ENCODE measurements at regions not wholly inside any gene's neighbourhood (a gene's known extent, or its start where the extent isn't known, plus 50 kb on each side); places are given as distances from the start of the nearest gene placed in this dataset.
"Not testable (repeated sequence)": the region's sequence is repeated elsewhere in the genome, so short reads cannot be mapped to it uniquely, and the experiment has no call there.

DNA sequence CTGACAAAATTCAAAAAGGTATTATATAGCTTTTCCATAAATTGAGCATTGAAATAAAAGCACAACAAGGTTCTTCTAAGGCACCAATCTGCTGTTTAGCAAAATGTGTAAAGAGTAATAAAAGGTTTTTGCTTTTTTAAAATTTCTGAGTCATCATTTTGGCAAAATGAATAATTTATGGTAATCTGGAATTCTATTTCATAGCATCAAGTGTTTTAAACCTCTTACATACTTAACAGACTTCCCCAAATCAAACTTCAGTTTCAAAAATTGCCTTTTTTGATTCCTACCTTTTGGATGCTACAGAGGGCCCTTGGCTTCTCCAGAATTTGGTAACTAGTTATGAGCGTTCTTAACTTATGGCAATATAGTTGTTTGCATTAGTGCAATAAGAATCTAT lies 154.0 kb upstream of the ELAC2 start:
- Histone ChIP-seq H3K4me3 (no peak overlapping the region), H3K9ac (no peak overlapping the region), H3K4me1 (no peaks in the 10 kb centered on the region), H3K27me3 (no peaks in the 10 kb centered on the region), H3K36me3 (no peaks in the 10 kb centered on the region), H3K9me3 (peaks cover 10% of the 10 kb centered on the region), H3K27ac (no peak overlapping the region), H4K20me1 (no peaks in the 10 kb centered on the region), H3K4me2 (no peak overlapping the region)
- no peak for TF ChIP-seq Cebpa-rat (IDR thresholded peaks at IDR 0.05)

DNA sequence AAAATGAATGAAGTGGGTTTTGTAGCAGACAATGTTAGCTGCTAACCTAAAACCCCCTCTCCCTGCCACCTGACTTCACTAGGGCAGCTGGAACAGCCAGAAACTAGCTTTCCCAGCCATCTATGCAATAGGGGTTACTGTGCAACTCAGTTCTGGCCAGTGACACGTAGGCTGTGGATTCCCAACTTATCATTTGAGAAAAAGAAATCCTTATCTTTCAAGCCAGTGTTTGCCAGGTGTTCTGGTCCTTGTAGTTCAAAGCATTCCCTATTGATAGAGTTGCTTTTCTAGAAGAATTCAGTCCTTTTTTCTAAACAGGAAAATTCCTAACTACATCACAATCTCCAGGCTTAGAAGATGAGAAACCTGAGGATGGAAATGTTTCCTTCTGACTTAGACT lies 144.5 kb upstream of the ELAC2 start:
- Histone ChIP-seq H3K27me3 (no peaks in the 10 kb centered on the region), H3K4me2 (no peak overlapping the region), H4K20me1 (no peaks in the 10 kb centered on the region), H3K36me3 (no peaks in the 10 kb centered on the region), H3K4me1 (no peaks in the 10 kb centered on the region), H3K4me3 (no peak overlapping the region), H3K9ac (no peak overlapping the region), H3K9me3 (no peaks in the 10 kb centered on the region), H3K27ac (no peak overlapping the region)
- no peak for TF ChIP-seq Cebpa-rat (IDR thresholded peaks at IDR 0.05)

DNA sequence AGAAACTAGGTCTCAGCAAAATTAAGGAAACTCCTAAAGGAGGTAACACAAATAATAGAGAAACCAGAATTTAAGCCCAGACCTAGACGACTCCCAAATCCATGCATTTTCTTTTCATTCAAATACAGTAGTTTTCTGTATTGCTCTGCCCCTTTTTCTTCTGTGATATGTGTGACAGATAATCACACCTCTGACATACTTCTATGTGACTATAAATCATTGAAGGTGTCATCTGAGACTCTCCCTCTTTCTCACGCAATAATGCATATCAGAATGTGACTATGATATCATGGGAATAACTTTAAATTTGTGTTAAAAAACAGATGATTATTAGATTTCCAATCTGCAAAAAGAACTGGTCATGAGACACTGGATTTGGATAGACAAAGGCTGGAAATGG lies 143.0 kb upstream of the ELAC2 start:
- Histone ChIP-seq H3K4me3 (no peak overlapping the region), H3K36me3 (no peaks in the 10 kb centered on the region), H3K4me2 (no peak overlapping the region), H3K4me1 (no peaks in the 10 kb centered on the region), H3K27ac (no peak overlapping the region), H3K9me3 (no peaks in the 10 kb centered on the region), H3K27me3 (no peaks in the 10 kb centered on the region), H3K9ac (no peak overlapping the region), H4K20me1 (no peaks in the 10 kb centered on the region)
- TF ChIP-seq Cebpa-rat (IDR thresholded peaks at IDR 0.05) = no peak

DNA sequence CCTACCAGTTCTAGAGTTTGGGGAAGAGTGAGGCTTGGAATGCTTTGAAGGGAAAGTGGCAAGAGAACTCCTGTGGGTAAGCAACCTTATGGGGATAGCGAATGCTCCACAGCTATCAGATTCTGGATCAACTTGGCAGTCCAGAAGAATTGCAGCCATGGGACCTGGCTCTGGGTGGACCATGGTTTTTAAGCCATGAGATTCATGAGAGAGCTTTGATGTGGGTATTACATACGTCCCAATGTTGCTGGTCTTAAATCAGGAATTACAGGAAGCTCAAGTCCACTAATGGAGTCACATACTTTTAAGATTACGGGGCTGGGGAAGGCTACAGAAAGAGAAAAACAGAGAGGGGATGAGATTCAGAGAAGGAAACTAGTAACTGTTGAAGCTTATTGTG lies 142.5 kb upstream of the ELAC2 start:
- Histone ChIP-seq H3K4me1 (no peaks in the 10 kb centered on the region), H3K27ac (no peak overlapping the region), H4K20me1 (no peaks in the 10 kb centered on the region), H3K4me2 (no peak overlapping the region), H3K9me3 (no peaks in the 10 kb centered on the region), H3K9ac (no peak overlapping the region), H3K36me3 (no peaks in the 10 kb centered on the region), H3K27me3 (no peaks in the 10 kb centered on the region), H3K4me3 (no peak overlapping the region)
- TF ChIP-seq Cebpa-rat (IDR thresholded peaks at IDR 0.05) = no peak

DNA sequence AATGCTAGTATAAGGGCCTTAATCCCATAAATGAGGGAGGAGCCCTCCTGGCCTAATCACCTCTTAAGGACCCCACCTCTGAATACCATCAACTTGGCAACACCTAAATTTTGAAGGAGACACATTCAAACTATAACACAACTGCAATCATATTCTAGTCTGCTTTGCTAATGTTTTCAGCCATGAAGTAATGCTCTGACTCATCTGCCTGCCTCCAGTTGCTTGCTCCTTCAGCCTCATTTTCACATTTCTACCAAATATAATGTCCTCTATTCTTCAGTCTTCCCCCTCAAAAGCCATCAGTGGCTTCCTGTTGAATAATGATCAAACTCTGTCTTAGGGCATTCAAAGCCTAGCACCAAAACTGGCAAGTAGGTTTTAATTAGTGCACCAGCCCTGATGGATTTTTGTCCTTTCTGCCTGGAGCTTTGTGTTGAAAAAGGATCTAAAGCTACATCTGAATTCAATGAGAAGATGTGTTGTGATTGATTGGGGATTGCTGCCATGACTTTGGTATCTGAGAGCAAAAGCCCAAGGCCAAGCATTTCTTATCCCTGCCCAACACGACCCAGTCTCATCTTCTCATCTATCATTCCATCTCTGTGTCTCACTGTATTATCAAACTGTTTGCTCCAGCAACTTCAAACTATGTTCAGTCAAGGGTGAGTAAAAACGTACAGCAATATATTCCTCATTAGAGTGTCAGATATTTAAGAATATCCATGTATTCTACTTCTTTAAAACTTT lies 140.8 kb upstream of the ELAC2 start:
- Histone ChIP-seq H4K20me1 (no peaks in the 10 kb centered on the region), H3K36me3 (no peaks in the 10 kb centered on the region), H3K27me3 (no peaks in the 10 kb centered on the region), H3K4me1 (no peaks in the 10 kb centered on the region), H3K9me3 (no peaks in the 10 kb centered on the region), H3K27ac (no peak overlapping the region), H3K4me2 (no peak overlapping the region), H3K4me3 (no peak overlapping the region), H3K9ac (no peak overlapping the region)
- TF ChIP-seq Cebpa-rat (IDR thresholded peaks at IDR 0.05) = no peak

DNA sequence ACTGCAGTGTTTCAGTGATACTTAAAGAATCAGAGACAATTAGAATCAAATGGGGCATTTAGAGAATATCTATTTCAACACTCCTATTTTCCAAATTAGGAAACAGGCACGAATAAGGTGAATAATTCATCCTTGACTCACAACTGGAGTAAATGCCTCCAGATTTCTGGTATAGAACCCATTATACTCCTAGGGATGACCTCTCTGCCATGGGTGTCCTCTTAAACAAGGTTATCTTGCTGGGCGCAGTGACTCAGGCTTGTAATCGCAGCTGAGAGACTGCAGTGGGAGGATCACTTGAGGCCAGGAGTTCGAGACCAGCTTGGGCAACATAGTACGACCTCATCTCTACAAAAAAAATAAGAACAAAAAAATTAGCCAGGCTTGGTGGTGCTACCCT lies 139.8 kb upstream of the ELAC2 start:
- H3K4me1 ChIP-seq = no peaks in the 10 kb centered on the region
- no peak for TF ChIP-seq Cebpa-rat (IDR thresholded peaks at IDR 0.05)
- no peak overlapping the region for H3K9ac ChIP-seq
- H3K36me3 ChIP-seq = no peaks in the 10 kb centered on the region
- H3K4me3 ChIP-seq = no peak overlapping the region
- H3K27ac ChIP-seq = no peak overlapping the region
- no peaks in the 10 kb centered on the region for H3K9me3 ChIP-seq
- H3K4me2 ChIP-seq = no peak overlapping the region
- H4K20me1 ChIP-seq = no peaks in the 10 kb centered on the region
- no peaks in the 10 kb centered on the region for H3K27me3 ChIP-seq

DNA sequence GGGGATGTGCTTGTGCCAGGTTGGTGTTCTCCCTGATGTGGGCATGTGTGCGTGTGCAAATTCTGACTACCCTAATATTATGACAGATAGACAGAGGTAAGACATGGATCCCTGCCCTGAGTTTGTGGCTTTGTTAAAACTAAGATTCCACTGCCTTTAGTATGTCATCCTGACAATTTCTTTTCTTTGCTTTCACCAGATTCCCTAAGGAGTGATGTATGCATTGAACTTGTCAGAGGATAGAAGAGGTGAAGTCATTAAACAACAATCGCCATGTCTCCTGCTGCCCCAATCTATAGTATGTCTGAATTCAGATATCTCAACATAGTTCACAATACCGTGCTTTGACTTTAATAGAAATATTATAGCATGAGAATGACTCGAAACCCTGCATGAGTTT lies 137.1 kb upstream of the ELAC2 start:
- no peaks in the 10 kb centered on the region for H3K9me3 ChIP-seq
- H3K4me2 ChIP-seq = no peak overlapping the region
- no peaks in the 10 kb centered on the region for H3K36me3 ChIP-seq
- no peaks in the 10 kb centered on the region for H3K27me3 ChIP-seq
- H3K4me3 ChIP-seq = no peak overlapping the region
- H3K4me1 ChIP-seq = no peaks in the 10 kb centered on the region
- no peak overlapping the region for H3K9ac ChIP-seq
- TF ChIP-seq Cebpa-rat (IDR thresholded peaks at IDR 0.05) = no peak
- no peak overlapping the region for H3K27ac ChIP-seq
- H4K20me1 ChIP-seq = no peaks in the 10 kb centered on the region

DNA sequence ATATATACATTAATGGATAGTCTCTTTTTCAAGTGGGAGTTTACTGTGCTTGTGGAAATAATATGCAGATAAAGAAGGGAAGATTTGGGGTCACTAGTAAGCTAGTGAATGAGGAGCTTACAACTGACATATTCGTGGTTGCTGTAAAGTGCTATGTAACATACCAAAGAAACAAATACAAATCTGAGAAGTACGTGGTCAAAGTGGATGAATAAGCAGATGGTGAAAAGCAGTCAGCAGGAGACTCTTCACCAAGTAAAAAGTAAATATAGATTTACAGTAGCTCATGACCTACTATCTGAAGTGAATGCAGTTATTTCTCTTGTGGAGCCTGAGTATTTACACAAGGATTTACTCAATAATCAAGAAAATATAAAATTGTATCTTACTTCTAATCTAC lies 136.6 kb upstream of the ELAC2 start:
- no peak overlapping the region for H3K4me2 ChIP-seq
- H4K20me1 ChIP-seq = no peaks in the 10 kb centered on the region
- H3K4me3 ChIP-seq = no peak overlapping the region
- H3K9ac ChIP-seq = no peak overlapping the region
- TF ChIP-seq Cebpa-rat (IDR thresholded peaks at IDR 0.05) = no peak
- no peaks in the 10 kb centered on the region for H3K27me3 ChIP-seq
- H3K27ac ChIP-seq = no peak overlapping the region
- no peaks in the 10 kb centered on the region for H3K9me3 ChIP-seq
- no peaks in the 10 kb centered on the region for H3K36me3 ChIP-seq
- no peaks in the 10 kb centered on the region for H3K4me1 ChIP-seq

DNA sequence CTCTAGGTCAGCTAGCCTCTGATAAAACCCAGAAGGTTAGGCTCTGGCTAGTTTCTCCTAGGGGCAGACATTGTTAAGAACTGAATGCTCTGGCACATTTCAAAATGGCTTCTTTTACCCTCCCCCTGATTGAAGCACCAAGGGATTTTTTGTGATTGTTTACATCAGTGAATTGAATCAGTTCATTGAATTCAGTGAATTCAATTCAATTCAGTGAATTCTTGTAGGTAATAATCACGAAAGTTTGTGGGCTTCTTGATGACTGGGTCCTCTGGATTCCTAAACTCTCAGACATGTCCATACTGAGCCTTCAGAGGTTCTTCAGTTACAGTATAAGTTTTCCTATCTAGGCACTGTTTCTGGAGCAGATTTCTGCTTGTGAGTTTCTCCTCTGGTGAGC lies 135.2 kb upstream of the ELAC2 start:
- H3K27me3 ChIP-seq = no peaks in the 10 kb centered on the region
- H3K27ac ChIP-seq = no peak overlapping the region
- no peak for TF ChIP-seq Cebpa-rat (IDR thresholded peaks at IDR 0.05)
- no peaks in the 10 kb centered on the region for H4K20me1 ChIP-seq
- H3K4me1 ChIP-seq = no peaks in the 10 kb centered on the region
- H3K4me3 ChIP-seq = no peak overlapping the region
- no peaks in the 10 kb centered on the region for H3K36me3 ChIP-seq
- no peak overlapping the region for H3K4me2 ChIP-seq
- H3K9ac ChIP-seq = no peak overlapping the region
- no peaks in the 10 kb centered on the region for H3K9me3 ChIP-seq

DNA sequence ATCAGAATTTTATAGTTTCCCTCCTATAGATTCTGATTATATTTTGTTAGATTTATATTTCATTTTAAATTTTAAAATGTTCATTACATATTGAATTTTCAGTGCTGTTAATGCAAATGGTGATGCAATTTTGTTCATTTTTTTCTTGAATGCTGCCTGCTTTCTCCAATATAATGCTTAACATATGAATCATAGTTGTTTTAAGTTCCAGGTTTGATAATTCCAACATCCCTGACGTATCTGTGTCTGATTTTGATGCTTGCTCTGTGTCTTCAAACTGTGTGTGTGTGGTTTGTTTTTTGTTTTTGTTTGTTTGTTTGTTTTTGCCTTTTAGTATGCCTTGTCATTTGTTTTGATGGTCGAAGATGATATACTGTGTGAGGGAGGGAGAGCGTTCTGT lies 134.7 kb upstream of the ELAC2 start:
- Histone ChIP-seq H3K27me3 (no peaks in the 10 kb centered on the region), H3K9ac (no peak overlapping the region), H3K9me3 (no peaks in the 10 kb centered on the region), H3K4me1 (no peaks in the 10 kb centered on the region), H3K27ac (no peak overlapping the region), H3K36me3 (no peaks in the 10 kb centered on the region), H4K20me1 (no peaks in the 10 kb centered on the region), H3K4me3 (no peak overlapping the region), H3K4me2 (no peak overlapping the region)
- no peak for TF ChIP-seq Cebpa-rat (IDR thresholded peaks at IDR 0.05)

DNA sequence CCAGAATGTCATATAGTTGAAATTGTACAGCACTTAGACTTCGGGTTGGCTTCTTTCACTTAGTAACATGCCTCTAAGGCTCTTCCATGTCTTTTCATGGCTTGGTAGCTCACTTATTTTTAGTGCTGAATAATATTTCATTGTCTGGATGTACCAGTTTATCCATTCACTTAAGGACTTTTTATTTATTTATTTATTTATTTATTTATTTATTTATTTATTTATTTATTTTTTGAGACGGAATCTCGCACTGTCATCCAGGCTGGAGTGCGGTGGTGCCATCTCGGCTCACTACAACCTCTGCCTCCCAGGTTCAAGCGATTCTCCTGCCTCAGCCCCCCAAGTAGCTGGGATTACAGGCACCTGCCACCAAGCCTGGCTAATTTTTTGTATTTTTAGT lies 132.9 kb upstream of the ELAC2 start:
- not testable (repeated sequence) for H4K20me1 ChIP-seq, H3K4me3 ChIP-seq, H3K9me3 ChIP-seq, H3K4me1 ChIP-seq, H3K4me2 ChIP-seq, H3K27ac ChIP-seq, H3K27me3 ChIP-seq, H3K36me3 ChIP-seq, H3K9ac ChIP-seq

Data from BLaER1 (cell line).